Peyer's patch (tissue), 4 donors: ENCODE measurements at regions not wholly inside any gene's neighbourhood (a gene's known extent, or its start where the extent isn't known, plus 50 kb on each side); places are given as distances from the start of the nearest gene placed in this dataset.
"Not testable (repeated sequence)": the region's sequence is repeated elsewhere in the genome, so short reads cannot be mapped to it uniquely, and the experiment has no call there.

ENCODE experiments used
- DNase-seq, 3 donors: peaks; one replicate each; pipeline ENCODE4 v3.0.0-alpha.2; 2017 to 2019
- H3K27ac ChIP-seq, 4 donors: fragments of 200-600 bp; sonication (generic); one replicate each; pipeline ENCODE4 v1.5.1; 2016 to 2019
- H3K27me3 ChIP-seq, 2 donors: fragments of 200-600 bp; sonication (generic); one replicate each; pipeline ENCODE4 v1.5.1; 2019
- H3K36me3 ChIP-seq, 3 donors: fragments of 200-600 bp; sonication (generic); one replicate each; pipeline ENCODE4 v1.5.1; 2016 to 2019
- H3K4me1 ChIP-seq, 4 donors: fragments of 200-600 bp; sonication (generic); one replicate each; pipeline ENCODE4 v1.5.1; 2016 to 2019
- H3K4me3 ChIP-seq, 4 donors: fragments of 200-600 bp; sonication (generic); 1 replicate in 3 of 4; 2 replicates in 1 of 4; pipeline ENCODE4 v1.5.1; 2016 to 2019; ENCODE audit warnings: mild to moderate bottlenecking in 1 of 4
- H3K9me3 ChIP-seq, 4 donors: fragments of 200-600 bp; sonication (generic); one replicate each; pipeline ENCODE4 v1.5.1; 2016 to 2019; ENCODE audit warnings: mild to moderate bottlenecking in 1 of 4
- CTCF ChIP-seq, 6 experiments: fragments of 450-650 bp in 4 of 6; fragments of 200-600 bp in 2 of 6; sonication (generic) in 1 of 6; IDR thresholded peaks; one replicate each; pipeline ENCODE4 v1.5.1; 2017 to 2019; ENCODE audit warnings: antibody characterized with exemption in 6 of 6, mild to moderate bottlenecking in 3 of 6, moderate library complexity in 1 of 6
- POLR2A ChIP-seq, 2 donors: fragments of 450-650 bp; IDR thresholded peaks; one replicate each; pipeline ENCODE4 v1.5.1; 2017; ENCODE audit warnings: antibody characterized with exemption in 2 of 2, mild to moderate bottlenecking in 2 of 2, moderate library complexity in 2 of 2
- small RNA-seq, 2 donors: library from RNA; depleted of rRNA; stranded (forward); fragments of <200 nt; gene quantifications; one replicate each; pipeline ENCODE3, GENCODE V24; 2016

DNA sequence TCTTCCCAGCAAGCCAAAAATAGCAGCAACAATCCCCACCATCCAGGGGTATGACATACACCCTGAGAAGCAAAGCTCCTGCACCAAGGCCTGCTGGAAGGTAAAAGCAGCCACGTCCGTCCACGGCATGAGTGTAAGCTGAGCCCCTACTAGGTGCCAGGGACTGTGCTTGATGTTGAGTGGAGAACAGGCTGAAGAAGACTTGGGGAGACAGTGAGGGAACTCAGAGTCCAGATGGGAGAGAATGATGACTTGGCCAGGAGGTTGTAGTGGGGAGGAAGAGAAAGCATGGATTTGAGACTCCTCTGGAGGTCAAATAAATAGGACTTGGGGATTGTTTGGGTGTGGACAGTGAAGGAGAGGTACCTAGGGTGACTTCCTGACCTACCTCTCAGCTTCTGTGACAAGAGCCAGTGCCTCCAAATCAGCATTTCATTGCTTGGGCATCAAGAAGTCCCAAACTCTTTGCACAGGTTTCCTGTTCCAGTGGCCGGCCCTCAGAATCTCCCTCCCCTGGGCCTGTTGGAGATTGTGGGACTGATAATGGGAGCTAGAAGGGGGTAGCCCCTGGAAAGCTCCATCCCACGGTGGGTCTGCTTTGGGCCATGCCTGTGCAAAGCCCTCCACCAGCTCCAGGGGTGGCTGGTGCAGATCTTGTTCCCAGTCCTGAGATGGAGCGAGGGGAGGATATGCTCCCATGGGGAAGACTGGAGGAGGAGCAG lies 58.3 kb upstream of the ADAMTS2 start:
- no peak overlapping the region for H3K27ac ChIP-seq
- DNase-seq: no peak
- peaks cover 0 to 18% (median 8%) of the 10 kb centered on the region in 4 donors for H3K9me3 ChIP-seq
- no peaks in the 10 kb centered on the region for H3K36me3 ChIP-seq
- no peaks in the 10 kb centered on the region for H3K27me3 ChIP-seq
- H3K4me3 ChIP-seq: no peak overlapping the region
- no peak for TF ChIP-seq POLR2A (IDR thresholded peaks at IDR 0.05)
- TF ChIP-seq CTCF (IDR thresholded peaks at IDR 0.05): no peak
- H3K4me1 ChIP-seq: no peaks in the 10 kb centered on the region

- not testable (repeated sequence) for H3K27me3 ChIP-seq, H3K27ac ChIP-seq
- peaks cover 0 to 18% (median 8%) of the 10 kb centered on the region in 4 donors for H3K9me3 ChIP-seq
Measured at GRCh38 chr5:179400435-179400834, 55.2 kb upstream of the ADAMTS2 start.

GRCh38 chr5:179400020-179400419 lies 54.8 kb upstream of the ADAMTS2 start:
- no peak for TF ChIP-seq POLR2A (IDR thresholded peaks at IDR 0.05)
- TF ChIP-seq CTCF (IDR thresholded peaks at IDR 0.05): no peak
- no peaks in the 10 kb centered on the region for H3K36me3 ChIP-seq
- H3K27me3 ChIP-seq: no peaks in the 10 kb centered on the region
- DNase-seq: no peak
- H3K4me3 ChIP-seq: no peak overlapping the region
- peaks cover 0 to 18% (median 8%) of the 10 kb centered on the region in 4 donors for H3K9me3 ChIP-seq
- H3K4me1 ChIP-seq: no peaks in the 10 kb centered on the region
- no peak overlapping the region for H3K27ac ChIP-seq

More at GRCh38 chr5:179400435-179400834, 55.2 kb upstream of the ADAMTS2 start:
- not testable (repeated sequence) for H3K36me3 ChIP-seq, H3K4me3 ChIP-seq, H3K4me1 ChIP-seq, DNase-seq

GRCh38 chr5:179399327-179399726 lies 54.1 kb upstream of the ADAMTS2 start:
- not testable (repeated sequence) for H3K4me3 ChIP-seq, DNase-seq, H3K27me3 ChIP-seq, H3K36me3 ChIP-seq, H3K27ac ChIP-seq, H3K4me1 ChIP-seq
- H3K9me3 ChIP-seq: peaks cover 0 to 18% (median 8%) of the 10 kb centered on the region in 4 donors

GRCh38 chr5:179397516-179397915 lies 52.3 kb upstream of the ADAMTS2 start:
- Histone ChIP-seq H3K27ac (no peak overlapping the region), H3K36me3 (no peaks in the 10 kb centered on the region), H3K9me3 (peaks cover 0 to 18% (median 8%) of the 10 kb centered on the region in 4 donors), H3K27me3 (no peaks in the 10 kb centered on the region), H3K4me1 (no peaks in the 10 kb centered on the region), H3K4me3 (no peak overlapping the region)
- no peak for TF ChIP-seq POLR2A (IDR thresholded peaks at IDR 0.05)
- TF ChIP-seq CTCF (IDR thresholded peaks at IDR 0.05): no peak
- DNase-seq: no peak

Small RNA genes in the stretch of these regions (small RNA-seq; reads per million reads assigned to genes)
- 0 reads per million in 2 donors for gene RF00015
